CD14-positive monocyte (primary cell): ENCODE measurements at regions not wholly inside any gene's neighbourhood (a gene's known extent, or its start where the extent isn't known, plus 50 kb on each side); places are given as distances from the start of the nearest gene placed in this dataset.

Source experiments
- DNase-seq, 3 donors: peaks; one replicate each; pipeline ENCODE4 v3.0.0-alpha.2; 2011 to 2022
- H2AFZ ChIP-seq: 2 replicates; pipeline ENCODE4 v1.6.0; 2012; ENCODE audit warnings: mild to moderate bottlenecking, low read depth, low read length, inconsistent platforms; ENCODE audit not compliant: insufficient read depth, poor library complexity, severe bottlenecking
- H3K27ac ChIP-seq, 2 donors: 1 replicate in 1 of 2; 2 replicates in 1 of 2; pipeline ENCODE4 v1.5.1; 2012 to 2013; ENCODE audit warnings: low read length in 2 of 2, control low read depth in 1 of 2, inconsistent platforms in 1 of 2, low read depth in 1 of 2, mild to moderate bottlenecking in 1 of 2
- H3K27me3 ChIP-seq, 2 donors: one replicate each; pipeline versions ENCODE4 v1.6.0 to v1.6.1; 2011 to 2013; ENCODE audit warnings: low read length in 2 of 2; ENCODE audit not compliant: control insufficient read depth in 2 of 2, insufficient read depth in 2 of 2
- H3K36me3 ChIP-seq, 2 donors: replicated peaks in 1 of 2; 1 replicate in 1 of 2; 2 replicates in 1 of 2; pipeline versions ENCODE4 v1.5.1 to v1.6.1; 2012 to 2013; ENCODE audit warnings: low read length in 2 of 2, control low read depth in 1 of 2, inconsistent platforms in 1 of 2, mild to moderate bottlenecking in 1 of 2; ENCODE audit not compliant: insufficient read depth in 2 of 2, control insufficient read depth in 1 of 2
- H3K4me1 ChIP-seq, 2 donors: 1 replicate in 1 of 2; 2 replicates in 1 of 2; pipeline versions ENCODE4 v1.5.1 to v1.6.1; 2012 to 2013; ENCODE audit warnings: low read length in 2 of 2, control low read depth in 1 of 2, inconsistent platforms in 1 of 2, mild to moderate bottlenecking in 1 of 2, moderate library complexity in 1 of 2; ENCODE audit not compliant: insufficient read depth in 2 of 2, control insufficient read depth in 1 of 2
- H3K4me2 ChIP-seq: replicated peaks from 2 replicates; pipeline ENCODE3; 2012; ENCODE audit warnings: low read length, moderate library complexity, mild to moderate bottlenecking; ENCODE audit not compliant: poor library complexity, severe bottlenecking; ENCODE audit errors: extremely low read depth
- H3K4me3 ChIP-seq, 3 experiments: fragments of 200-600 bp in 1 of 3; sonication (generic) in 1 of 3; replicated peaks in 1 of 3; 1 replicate in 2 of 3; 2 replicates in 1 of 3; pipeline ENCODE4 v1.5.1; 2011 to 2013; ENCODE audit warnings: low read length in 3 of 3, mild to moderate bottlenecking in 3 of 3, control low read depth in 2 of 3, low read depth in 2 of 3, inconsistent platforms in 1 of 3, moderate library complexity in 1 of 3
- H3K79me2 ChIP-seq: 2 replicates; pipeline ENCODE4 v1.6.0; 2012; ENCODE audit warnings: mild to moderate bottlenecking, control low read depth, inconsistent platforms, low read length, moderate library complexity; ENCODE audit not compliant: insufficient read depth
- H3K9ac ChIP-seq: 2 replicates; pipeline ENCODE4 v1.6.0; 2017; ENCODE audit warnings: low read length, mild to moderate bottlenecking; ENCODE audit not compliant: insufficient read depth, poor library complexity, severe bottlenecking
- H3K9me3 ChIP-seq, 2 donors: replicated peaks in 1 of 2; 1 replicate in 1 of 2; 2 replicates in 1 of 2; pipeline versions ENCODE4 v1.5.1 to v1.6.1; 2012 to 2013; ENCODE audit warnings: low read length in 2 of 2, control low read depth in 1 of 2; ENCODE audit not compliant: control insufficient read depth in 1 of 2, insufficient read depth in 1 of 2
- H4K20me1 ChIP-seq: 2 replicates; pipeline ENCODE4 v1.6.0; 2012; ENCODE audit warnings: mild to moderate bottlenecking, low read length, control low read depth, moderate library complexity; ENCODE audit not compliant: insufficient read depth
- H3K27ac Mint-ChIP-seq, 7 donors: one replicate each; pipeline ENCODE4 v1.8.0; 2020; ENCODE audit warnings: mild to moderate bottlenecking in 7 of 7, mixed read lengths in 7 of 7, moderate library complexity in 6 of 7, inconsistent platforms in 2 of 7
- H3K27me3 Mint-ChIP-seq, 3 donors: one replicate each; pipeline ENCODE4 v1.8.0; 2021 to 2022; ENCODE audit warnings: low read depth in 3 of 3, mild to moderate bottlenecking in 3 of 3, mixed read lengths in 3 of 3, moderate library complexity in 3 of 3, inconsistent platforms in 1 of 3
- H3K36me3 Mint-ChIP-seq, 2 donors: one replicate each; pipeline ENCODE4 v1.8.0; 2020; ENCODE audit warnings: mixed read lengths in 2 of 2, inconsistent platforms in 1 of 2, mild to moderate bottlenecking in 1 of 2
- H3K4me1 Mint-ChIP-seq: one replicate; pipeline ENCODE4 v1.8.0; 2020; ENCODE audit warnings: mild to moderate bottlenecking, mixed read lengths
- H3K4me3 Mint-ChIP-seq, 2 donors: one replicate each; pipeline ENCODE4 v1.8.0; 2020; ENCODE audit warnings: mild to moderate bottlenecking in 2 of 2, mixed read lengths in 2 of 2, moderate library complexity in 1 of 2
- H3K9me3 Mint-ChIP-seq, 7 donors: one replicate each; pipeline ENCODE4 v1.8.0; 2020 to 2022; ENCODE audit warnings: mixed read lengths in 7 of 7, mild to moderate bottlenecking in 6 of 7, moderate library complexity in 6 of 7, inconsistent platforms in 2 of 7
- WGBS: methylation state at CpG from one replicate; pipeline ENCODE4 v1.1.5; 2013; ENCODE audit warnings: missing lambda C conversion rate; ENCODE audit not compliant: insufficient coverage; 5-methylcytosine and 5-hydroxymethylcytosine counted together
- intact Hi-C, 2 donors: fragments of 100-400 bp; cut with micrococcal nuclease; formaldehyde crosslinking; loops; one replicate each; pipeline versions ENCODE4 v1.15.0 to v1.15.1; 2023
- TF ChIP-seq, protein P1 (sequence below): fragments of 200-600 bp; IDR thresholded peaks from one replicate; pipeline ENCODE4 v1.8.0; 2022; ENCODE audit warnings: antibody characterized with exemption, mild to moderate bottlenecking

DNA sequence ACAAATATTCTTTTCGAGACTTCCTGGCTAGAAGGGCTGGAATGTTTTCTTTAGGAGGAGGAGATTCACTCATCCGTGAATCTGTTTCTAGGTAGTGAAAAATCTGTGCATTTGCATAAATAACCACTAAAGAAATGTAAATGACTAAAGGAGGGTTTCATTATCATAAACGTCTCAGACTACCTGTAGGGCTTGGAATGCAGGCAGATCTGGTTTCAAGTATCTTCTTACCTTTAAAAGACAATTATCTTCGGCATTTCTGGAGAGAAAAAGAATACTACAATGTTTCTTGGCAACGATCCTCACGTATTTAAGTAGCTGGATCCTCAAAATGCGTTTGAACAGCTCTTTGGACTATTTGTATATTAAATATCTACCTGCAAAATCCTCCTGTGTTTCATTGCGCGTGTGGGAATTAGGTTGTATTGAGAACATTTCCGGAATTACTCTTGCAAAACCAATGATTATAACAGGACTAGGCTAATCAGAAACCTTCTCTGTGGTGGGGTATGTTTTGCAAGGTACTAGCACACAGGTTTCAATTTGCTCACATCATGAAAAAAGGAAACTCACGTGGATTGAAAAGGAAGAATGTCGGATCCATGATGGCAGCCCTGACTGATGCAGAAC, 291.1 kb upstream of the ARGLU1 start:
- Mint-ChIP-seq H3K9me3 (peaks cover 0 to 10% (median 0%) of the 10 kb centered on the region in 7 donors), H3K27me3 (no peaks in the 10 kb centered on the region), H3K4me1 (no peaks in the 10 kb centered on the region), H3K4me3 (no peak overlapping the region), H3K36me3 (no peaks in the 10 kb centered on the region), H3K27ac (no peak overlapping the region)
- TF ChIP-seq, protein P1, sequence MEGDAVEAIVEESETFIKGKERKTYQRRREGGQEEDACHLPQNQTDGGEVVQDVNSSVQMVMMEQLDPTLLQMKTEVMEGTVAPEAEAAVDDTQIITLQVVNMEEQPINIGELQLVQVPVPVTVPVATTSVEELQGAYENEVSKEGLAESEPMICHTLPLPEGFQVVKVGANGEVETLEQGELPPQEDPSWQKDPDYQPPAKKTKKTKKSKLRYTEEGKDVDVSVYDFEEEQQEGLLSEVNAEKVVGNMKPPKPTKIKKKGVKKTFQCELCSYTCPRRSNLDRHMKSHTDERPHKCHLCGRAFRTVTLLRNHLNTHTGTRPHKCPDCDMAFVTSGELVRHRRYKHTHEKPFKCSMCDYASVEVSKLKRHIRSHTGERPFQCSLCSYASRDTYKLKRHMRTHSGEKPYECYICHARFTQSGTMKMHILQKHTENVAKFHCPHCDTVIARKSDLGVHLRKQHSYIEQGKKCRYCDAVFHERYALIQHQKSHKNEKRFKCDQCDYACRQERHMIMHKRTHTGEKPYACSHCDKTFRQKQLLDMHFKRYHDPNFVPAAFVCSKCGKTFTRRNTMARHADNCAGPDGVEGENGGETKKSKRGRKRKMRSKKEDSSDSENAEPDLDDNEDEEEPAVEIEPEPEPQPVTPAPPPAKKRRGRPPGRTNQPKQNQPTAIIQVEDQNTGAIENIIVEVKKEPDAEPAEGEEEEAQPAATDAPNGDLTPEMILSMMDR = no peak
- intact Hi-C loops = no loop called here
- no peaks in the 10 kb centered on the region for H3K36me3 ChIP-seq
- no peak overlapping the region for H3K4me2 ChIP-seq
- H4K20me1 ChIP-seq = no peaks in the 10 kb centered on the region
- H3K4me3 ChIP-seq = no peak overlapping the region
- no peaks in the 10 kb centered on the region for H3K79me2 ChIP-seq
- WGBS = 86% methylated on average over 1 of the region's 12 CpGs
- no peak overlapping the region for H3K9ac ChIP-seq
- no peaks in the 10 kb centered on the region for H3K27me3 ChIP-seq
- H3K27ac ChIP-seq = no peak overlapping the region
- no peaks in the 10 kb centered on the region for H3K4me1 ChIP-seq
- peaks cover 0 to 5% of the 10 kb centered on the region in 2 donors for H3K9me3 ChIP-seq
- no peak for DNase-seq
- H2AFZ ChIP-seq = no peak overlapping the region

DNA sequence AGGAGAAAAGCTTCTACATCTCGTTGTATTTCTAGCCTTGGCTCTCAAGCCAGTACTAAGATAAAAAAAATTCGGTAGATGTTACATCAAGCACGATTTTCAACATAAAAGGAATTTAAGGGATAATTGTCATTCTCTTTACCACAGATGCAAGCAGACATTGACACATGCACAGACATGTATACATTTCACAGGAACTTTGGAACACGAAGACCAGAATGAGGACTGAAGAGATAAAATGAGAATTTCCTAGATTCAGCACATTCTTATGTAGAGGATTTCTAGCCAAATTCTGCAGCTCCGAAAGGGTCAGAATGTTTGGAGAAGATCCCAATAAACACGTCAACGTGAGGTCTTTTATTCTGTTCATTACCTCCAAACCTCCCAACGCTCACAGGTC, 284.5 kb upstream of the ARGLU1 start:
- DNase-seq = no peak
- TF ChIP-seq, protein P1 = no peak
- H3K4me1 Mint-ChIP-seq = no peaks in the 10 kb centered on the region
- H3K36me3 Mint-ChIP-seq = no peaks in the 10 kb centered on the region
- H3K4me3 ChIP-seq = no peak overlapping the region
- H3K4me3 Mint-ChIP-seq = no peak overlapping the region
- WGBS = no CpG with 5 or more reads among the region's 8 CpGs
- H4K20me1 ChIP-seq = no peaks in the 10 kb centered on the region
- no peaks in the 10 kb centered on the region for H3K4me1 ChIP-seq
- no peak overlapping the region for H3K9ac ChIP-seq
- no peaks in the 10 kb centered on the region for H3K36me3 ChIP-seq
- H3K9me3 Mint-ChIP-seq = peaks cover 0 to 17% (median 2%) of the 10 kb centered on the region in 7 donors
- no peak overlapping the region for H2AFZ ChIP-seq
- intact Hi-C loops = no loop called here
- no peak overlapping the region for H3K27ac ChIP-seq
- H3K4me2 ChIP-seq = no peak overlapping the region
- H3K27me3 ChIP-seq = no peaks in the 10 kb centered on the region
- no peak overlapping the region for H3K27ac Mint-ChIP-seq
- H3K79me2 ChIP-seq = no peaks in the 10 kb centered on the region
- H3K27me3 Mint-ChIP-seq = no peaks in the 10 kb centered on the region
- H3K9me3 ChIP-seq = no peaks in the 10 kb centered on the region
